GM12878 (cell line): ENCODE measurements at regions not wholly inside any gene's neighbourhood (a gene's known extent, or its start where the extent isn't known, plus 50 kb on each side); places are given as distances from the start of the nearest gene placed in this dataset.

Experiments used
- ATAC-seq: fragments of 200-7000 bp; cut with Tn5 transposase; 3 replicates; pipeline ENCODE4 v1.9.1; 2020; ENCODE audit warnings: mild to moderate bottlenecking, moderate library complexity
- BruUV-seq: library from RNA; stranded (reverse); fragments of 400-500 nt; replicated peaks from 2 replicates; lab custom pipeline; 2021; lab: Mats Ljungman, UMichigan
- CTCF ChIA-PET: fragments of 300-600 bp; sonication (Branson Sonifier 250); formaldehyde crosslinking; extraction: SDS; loops from one replicate; lab custom pipeline; 2021; ENCODE audit warnings: inconsistent platforms; lab: Yijun Ruan, JAX
- POLR2A ChIA-PET: fragments of 350-600 bp; formaldehyde crosslinking; extraction: SDS; loops from one replicate; lab custom pipeline; 2021; ENCODE audit warnings: inconsistent platforms; lab: Charles Lee
- RAD21 ChIA-PET: fragments of 300-600 bp; sonication (Branson Sonifier 250); formaldehyde crosslinking; loops from one replicate; lab custom pipeline; 2023; ENCODE audit warnings: antibody characterized with exemption; ENCODE audit not compliant: unreplicated experiment; lab: Charles Lee
- SMC1A ChIA-PET: fragments of 300-600 bp; sonication (Branson Sonifier 250); formaldehyde crosslinking; loops from one replicate; lab custom pipeline; 2023; ENCODE audit not compliant: unreplicated experiment, uncharacterized antibody; lab: Charles Lee
- DNase-seq: peaks from one replicate; pipeline ENCODE4 v3.0.0-alpha.2; 2011; ENCODE audit warnings: low read depth, low spot score
- FAIRE-seq: peaks from 3 replicates; lab custom pipeline; 2011; peaks lifted over from hg19 to GRCh38; lab: Jason Lieb, UNC
- H2AFZ ChIP-seq: 2 replicates; pipeline ENCODE4 v1.6.0; 2011; ENCODE audit warnings: low read depth, low read length, control low read depth; ENCODE audit not compliant: control insufficient read depth
- H3K27ac ChIP-seq: 2 replicates; pipeline ENCODE4 v1.5.1; 2011; ENCODE audit warnings: control low read depth; ENCODE audit not compliant: control insufficient read depth, insufficient read depth
- H3K27me3 ChIP-seq, 2 experiments: replicated peaks in 1 of 2; 2 replicates each; pipeline versions ENCODE4 v1.6.0 to v1.6.1; 2011; ENCODE audit warnings: low read length in 1 of 2; ENCODE audit not compliant: control insufficient read depth in 2 of 2, insufficient read depth in 2 of 2
- H3K36me3 ChIP-seq, 2 experiments: 2 replicates each; pipeline ENCODE4 v1.5.1; 2011; ENCODE audit warnings: low read length in 1 of 2; ENCODE audit not compliant: control insufficient read depth in 2 of 2, insufficient read depth in 2 of 2
- H3K4me1 ChIP-seq: 2 replicates; pipeline ENCODE4 v1.6.1; 2011; ENCODE audit warnings: mild to moderate bottlenecking, low read length, moderate library complexity, mixed read lengths; ENCODE audit not compliant: control insufficient read depth, insufficient read depth
- H3K4me2 ChIP-seq: 2 replicates; pipeline ENCODE4 v1.6.0; 2011; ENCODE audit warnings: control low read depth; ENCODE audit not compliant: control insufficient read depth, insufficient read depth
- H3K4me3 ChIP-seq: fragments of 200-600 bp; sonication (generic); 2 replicates; pipeline ENCODE4 v1.5.1; 2016
- H3K79me2 ChIP-seq: 2 replicates; pipeline ENCODE4 v1.6.0; 2011; ENCODE audit warnings: low read length; ENCODE audit not compliant: control insufficient read depth, insufficient read depth
- H3K9ac ChIP-seq: 2 replicates; pipeline ENCODE4 v1.8.0; 2011; ENCODE audit warnings: low read length, control low read depth, mixed read lengths; ENCODE audit not compliant: control insufficient read depth, insufficient read depth
- H3K9me3 ChIP-seq: replicated peaks from 3 replicates; pipeline ENCODE4 v1.5.1; 2011; ENCODE audit warnings: mild to moderate bottlenecking, low read length; ENCODE audit not compliant: control insufficient read depth, insufficient read depth
- H4K20me1 ChIP-seq: 2 replicates; pipeline ENCODE4 v1.6.0; 2011; ENCODE audit not compliant: control insufficient read depth, insufficient read depth
- CBX3 ChIP-seq: fragments of 200-600 bp; sonication (generic); IDR thresholded peaks from 2 replicates; pipeline ENCODE4 v1.6.1; 2016; ENCODE audit warnings: low read depth, borderline replicate concordance
- ETV6 ChIP-seq, 2 experiments: fragments of 450-650 bp in 1 of 2; IDR thresholded peaks in 1 of 2; conservative IDR thresholded peaks in 1 of 2; 2 replicates each; pipeline ENCODE4 v1.6.1; 2014; ENCODE audit warnings: antibody characterized with exemption in 1 of 2, borderline replicate concordance in 1 of 2, low read depth in 1 of 2, mild to moderate bottlenecking in 1 of 2, moderate library complexity in 1 of 2
- RFX5 ChIP-seq: IDR thresholded peaks from 2 replicates; pipeline ENCODE4 v1.6.1; 2011; ENCODE audit warnings: low read depth, low read length, improper control_type of control experiment
- SIX5 ChIP-seq: IDR thresholded peaks from 2 replicates; pipeline ENCODE4 v1.6.1; 2011; ENCODE audit warnings: mild to moderate bottlenecking, low read depth, low read length, moderate library complexity; ENCODE audit not compliant: severe bottlenecking
- SMAD1 ChIP-seq: fragments of 450-650 bp; IDR thresholded peaks from 2 replicates; pipeline ENCODE4 v1.6.1; 2018; ENCODE audit warnings: mild to moderate bottlenecking, low read depth; ENCODE audit not compliant: partially characterized antibody
- WRNIP1 ChIP-seq: IDR thresholded peaks from 2 replicates; pipeline ENCODE4 v1.6.1; 2011; ENCODE audit warnings: low read depth, low read length, improper control_type of control experiment, borderline replicate concordance
- WGBS: methylation state at CpG from one replicate; pipeline ENCODE4 v1.1.6; 2016; ENCODE audit warnings: low lambda C conversion rate; ENCODE audit not compliant: insufficient replicate concordance, insufficient coverage; ENCODE audit errors: missing lambda C conversion rate; 5-methylcytosine and 5-hydroxymethylcytosine counted together
- in situ Hi-C: fragments of 300-500 bp; cut with MboI; formaldehyde crosslinking; loops from 9 replicates; pipeline ENCODE4 v1.14.3; 2018; ENCODE audit warnings: mixed read lengths
- intact Hi-C: fragments of 100-400 bp; cut with micrococcal nuclease; formaldehyde crosslinking; loops from one replicate; pipeline ENCODE4 v1.14.2; 2022; ENCODE audit not compliant: unreplicated experiment
- TF ChIP-seq, protein P1 (sequence below): fragments of 450-650 bp; IDR thresholded peaks from 2 replicates; pipeline ENCODE4 v1.6.1; 2017; ENCODE audit warnings: low read depth, mild to moderate bottlenecking, moderate library complexity
- TF ChIP-seq, protein P2 (sequence below): IDR thresholded peaks from 2 replicates; pipeline ENCODE4 v1.6.1; 2012; ENCODE audit warnings: mild to moderate bottlenecking, low read depth, low read length

DNA sequence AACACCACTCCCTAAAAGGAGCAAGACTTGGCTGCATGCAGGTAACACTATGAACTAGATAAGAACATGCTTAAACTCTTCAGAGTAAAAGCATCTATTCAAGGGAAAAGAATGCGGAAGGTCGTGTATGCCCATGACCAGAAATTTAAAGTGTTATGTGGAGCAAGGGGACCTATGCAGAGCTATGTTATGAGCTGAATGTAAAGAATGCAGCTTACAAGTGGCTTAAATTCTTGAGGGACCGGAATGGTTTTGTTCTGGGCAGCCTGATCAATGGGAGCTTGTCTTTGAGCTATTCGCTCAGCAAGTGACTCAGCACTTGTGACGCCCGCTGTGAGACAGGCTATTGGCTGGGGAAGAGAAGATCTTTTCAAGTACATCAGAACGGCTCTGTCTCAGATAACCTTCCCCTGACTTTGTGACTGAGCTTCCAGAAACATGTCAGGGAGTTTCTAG, 367.5 kb upstream of the THBS1 start:
- H3K36me3 ChIP-seq, result no peaks in the 10 kb centered on the region
- H3K79me2 ChIP-seq, result no peaks in the 10 kb centered on the region
- no peak overlapping the region for H3K27ac ChIP-seq
- no peak for DNase-seq
- RAD21 ChIA-PET, result no interaction called here
- H3K4me3 ChIP-seq, result no peak overlapping the region
- no peak overlapping the region for H3K4me2 ChIP-seq
- no peak overlapping the region for H2AFZ ChIP-seq
- ATAC-seq, result no peak
- no peaks in the 10 kb centered on the region for H3K27me3 ChIP-seq
- H3K9ac ChIP-seq, result no peak overlapping the region
- FAIRE-seq, result no peak
- POLR2A ChIA-PET, result no interaction called here
- intact Hi-C loops (no loop called here), in situ Hi-C loops (no loop called here)
- no TSS peak for BruUV-seq
- CTCF ChIA-PET, result no interaction called here
- TF ChIP-seq SIX5, result no peak
- no peaks in the 10 kb centered on the region for H3K9me3 ChIP-seq
- SMC1A ChIA-PET, result no interaction called here
- H3K4me1 ChIP-seq, result no peaks in the 10 kb centered on the region
- 59% methylated on average over 6 of the region's 7 CpGs for WGBS
- no peaks in the 10 kb centered on the region for H4K20me1 ChIP-seq

GRCh38 chr15:39215015-39215414, 365.9 kb upstream of the THBS1 start:
- Histone ChIP-seq H3K4me1 (no peaks in the 10 kb centered on the region), H3K4me3 (no peak overlapping the region), H3K79me2 (no peaks in the 10 kb centered on the region), H4K20me1 (no peaks in the 10 kb centered on the region), H3K36me3 (no peaks in the 10 kb centered on the region), H3K9ac (no peak overlapping the region), H2AFZ (no peak overlapping the region), H3K27ac (no peak overlapping the region), H3K9me3 (no peaks in the 10 kb centered on the region), H3K4me2 (no peak overlapping the region), H3K27me3 (no peaks in the 10 kb centered on the region)
- ChIA-PET CTCF (interaction anchor here (0.6 kb wide), 1 partner anchor 16 kb away, joined by 3 read pairs; no protein-coding TSS in a partner anchor), SMC1A (no interaction called here), POLR2A (no interaction called here), RAD21 (no interaction called here)
- ATAC-seq (no peak), DNase-seq (no peak), FAIRE-seq (no peak)
- in situ Hi-C loops, result no loop called here
- WGBS, result 42% methylated on average over 5 of the region's 5 CpGs
- BruUV-seq, result no TSS peak
- intact Hi-C loops, result no loop called here
- TF ChIP-seq SMAD1, result no peak
- TF ChIP-seq, protein P1, sequence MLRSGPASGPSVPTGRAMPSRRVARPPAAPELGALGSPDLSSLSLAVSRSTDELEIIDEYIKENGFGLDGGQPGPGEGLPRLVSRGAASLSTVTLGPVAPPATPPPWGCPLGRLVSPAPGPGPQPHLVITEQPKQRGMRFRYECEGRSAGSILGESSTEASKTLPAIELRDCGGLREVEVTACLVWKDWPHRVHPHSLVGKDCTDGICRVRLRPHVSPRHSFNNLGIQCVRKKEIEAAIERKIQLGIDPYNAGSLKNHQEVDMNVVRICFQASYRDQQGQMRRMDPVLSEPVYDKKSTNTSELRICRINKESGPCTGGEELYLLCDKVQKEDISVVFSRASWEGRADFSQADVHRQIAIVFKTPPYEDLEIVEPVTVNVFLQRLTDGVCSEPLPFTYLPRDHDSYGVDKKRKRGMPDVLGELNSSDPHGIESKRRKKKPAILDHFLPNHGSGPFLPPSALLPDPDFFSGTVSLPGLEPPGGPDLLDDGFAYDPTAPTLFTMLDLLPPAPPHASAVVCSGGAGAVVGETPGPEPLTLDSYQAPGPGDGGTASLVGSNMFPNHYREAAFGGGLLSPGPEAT, result no peak
- no peak for TF ChIP-seq RFX5
- no peak for TF ChIP-seq ETV6 (conservative IDR thresholded peaks at IDR 0.05 in 1 of 2, IDR thresholded peaks at IDR 0.05 in 1 of 2; ENCODE audit: borderline replicate concordance in 1 of 2, low read depth in 1 of 2)
- no peak for TF ChIP-seq CBX3
- TF ChIP-seq, protein P2, sequence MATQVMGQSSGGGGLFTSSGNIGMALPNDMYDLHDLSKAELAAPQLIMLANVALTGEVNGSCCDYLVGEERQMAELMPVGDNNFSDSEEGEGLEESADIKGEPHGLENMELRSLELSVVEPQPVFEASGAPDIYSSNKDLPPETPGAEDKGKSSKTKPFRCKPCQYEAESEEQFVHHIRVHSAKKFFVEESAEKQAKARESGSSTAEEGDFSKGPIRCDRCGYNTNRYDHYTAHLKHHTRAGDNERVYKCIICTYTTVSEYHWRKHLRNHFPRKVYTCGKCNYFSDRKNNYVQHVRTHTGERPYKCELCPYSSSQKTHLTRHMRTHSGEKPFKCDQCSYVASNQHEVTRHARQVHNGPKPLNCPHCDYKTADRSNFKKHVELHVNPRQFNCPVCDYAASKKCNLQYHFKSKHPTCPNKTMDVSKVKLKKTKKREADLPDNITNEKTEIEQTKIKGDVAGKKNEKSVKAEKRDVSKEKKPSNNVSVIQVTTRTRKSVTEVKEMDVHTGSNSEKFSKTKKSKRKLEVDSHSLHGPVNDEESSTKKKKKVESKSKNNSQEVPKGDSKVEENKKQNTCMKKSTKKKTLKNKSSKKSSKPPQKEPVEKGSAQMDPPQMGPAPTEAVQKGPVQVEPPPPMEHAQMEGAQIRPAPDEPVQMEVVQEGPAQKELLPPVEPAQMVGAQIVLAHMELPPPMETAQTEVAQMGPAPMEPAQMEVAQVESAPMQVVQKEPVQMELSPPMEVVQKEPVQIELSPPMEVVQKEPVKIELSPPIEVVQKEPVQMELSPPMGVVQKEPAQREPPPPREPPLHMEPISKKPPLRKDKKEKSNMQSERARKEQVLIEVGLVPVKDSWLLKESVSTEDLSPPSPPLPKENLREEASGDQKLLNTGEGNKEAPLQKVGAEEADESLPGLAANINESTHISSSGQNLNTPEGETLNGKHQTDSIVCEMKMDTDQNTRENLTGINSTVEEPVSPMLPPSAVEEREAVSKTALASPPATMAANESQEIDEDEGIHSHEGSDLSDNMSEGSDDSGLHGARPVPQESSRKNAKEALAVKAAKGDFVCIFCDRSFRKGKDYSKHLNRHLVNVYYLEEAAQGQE, result no peak
- no peak for TF ChIP-seq WRNIP1
